HL-60 (cell line): ENCODE measurements at regions not wholly inside any gene's neighbourhood (a gene's known extent, or its start where the extent isn't known, plus 50 kb on each side); places are given as distances from the start of the nearest gene placed in this dataset.
A peak's percentile ranks its signal among the peaks of the same experiment; 100 is the strongest.
"Not testable (repeated sequence)": the region's sequence is repeated elsewhere in the genome, so short reads cannot be mapped to it uniquely, and the experiment has no call there.

Experiments
- CTCF ChIP-seq: IDR thresholded peaks from one replicate; pipeline ENCODE4 v1.5.1; 2011; ENCODE audit warnings: low read length, control low read depth, inconsistent platforms; ENCODE audit not compliant: insufficient read depth
- GABPA ChIP-seq: IDR thresholded peaks from 2 replicates; pipeline ENCODE4 v1.6.1; 2012; ENCODE audit warnings: low read depth
- POLR2AphosphoS5 ChIP-seq: IDR thresholded peaks from 2 replicates; pipeline ENCODE4 v1.6.1; 2012; ENCODE audit warnings: low read depth
- SPI1 ChIP-seq: IDR thresholded peaks from 2 replicates; pipeline ENCODE4 v1.6.1; 2012; ENCODE audit warnings: low read depth, mild to moderate bottlenecking, borderline replicate concordance

- peak; percentile 36 for TF ChIP-seq CTCF
- not testable (repeated sequence) for TF ChIP-seq GABPA, SPI1, POLR2AphosphoS5
These were observed 121.5 kb downstream of the PPIAL4G start for GRCh38 chr1:148361427-148362215.
